ENCODE measurements at regions not wholly inside any gene's neighbourhood (a gene's known extent, or its start where the extent isn't known, plus 50 kb on each side); places are given as distances from the start of the nearest gene placed in this dataset.
"Not testable (repeated sequence)": the region's sequence is repeated elsewhere in the genome, so short reads cannot be mapped to it uniquely, and the experiment has no call there.

DNA sequence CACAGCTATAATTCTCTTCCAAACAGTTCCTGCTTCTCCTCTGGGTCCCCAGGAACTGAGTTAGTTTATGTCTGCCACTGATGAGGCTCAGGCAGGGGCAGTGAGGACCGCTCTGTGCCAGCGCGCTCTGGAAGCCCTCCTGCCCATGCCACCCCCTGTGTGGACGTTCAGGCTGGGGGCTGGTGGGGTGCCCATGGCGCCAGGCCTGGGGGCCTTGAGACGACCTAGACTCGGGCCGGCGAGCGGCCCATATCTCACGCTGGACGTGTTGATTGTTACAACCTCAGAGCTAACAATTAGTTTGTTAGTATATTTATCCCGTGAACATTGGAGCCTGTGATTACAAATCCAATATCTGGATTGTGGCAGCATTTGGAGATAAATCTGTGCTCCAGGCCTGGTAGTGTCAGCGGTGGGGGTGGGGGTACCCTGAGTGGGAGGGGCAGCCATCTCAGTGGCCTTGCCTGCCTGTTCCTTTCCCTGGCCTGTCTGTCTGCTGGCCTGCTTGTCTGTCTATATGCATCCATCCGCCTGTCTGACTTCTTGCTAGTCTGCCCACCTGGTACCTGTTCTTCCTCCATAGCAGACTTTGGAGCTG, 256.5 kb upstream of the MVB12B start:
- no peak for DNase-seq (ENCODE audit: low read depth)
- TF ChIP-seq, protein P1, sequence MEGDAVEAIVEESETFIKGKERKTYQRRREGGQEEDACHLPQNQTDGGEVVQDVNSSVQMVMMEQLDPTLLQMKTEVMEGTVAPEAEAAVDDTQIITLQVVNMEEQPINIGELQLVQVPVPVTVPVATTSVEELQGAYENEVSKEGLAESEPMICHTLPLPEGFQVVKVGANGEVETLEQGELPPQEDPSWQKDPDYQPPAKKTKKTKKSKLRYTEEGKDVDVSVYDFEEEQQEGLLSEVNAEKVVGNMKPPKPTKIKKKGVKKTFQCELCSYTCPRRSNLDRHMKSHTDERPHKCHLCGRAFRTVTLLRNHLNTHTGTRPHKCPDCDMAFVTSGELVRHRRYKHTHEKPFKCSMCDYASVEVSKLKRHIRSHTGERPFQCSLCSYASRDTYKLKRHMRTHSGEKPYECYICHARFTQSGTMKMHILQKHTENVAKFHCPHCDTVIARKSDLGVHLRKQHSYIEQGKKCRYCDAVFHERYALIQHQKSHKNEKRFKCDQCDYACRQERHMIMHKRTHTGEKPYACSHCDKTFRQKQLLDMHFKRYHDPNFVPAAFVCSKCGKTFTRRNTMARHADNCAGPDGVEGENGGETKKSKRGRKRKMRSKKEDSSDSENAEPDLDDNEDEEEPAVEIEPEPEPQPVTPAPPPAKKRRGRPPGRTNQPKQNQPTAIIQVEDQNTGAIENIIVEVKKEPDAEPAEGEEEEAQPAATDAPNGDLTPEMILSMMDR (conservative IDR thresholded peaks at IDR 0.05; ENCODE audit: low read depth, low read length) = no peak
- H3K4me3 ChIP-seq (ENCODE audit: low read length) = no peak overlapping the region

- TF ChIP-seq, protein P1 (conservative IDR thresholded peaks at IDR 0.05; ENCODE audit: low read depth, low read length) = no peak
- DNase-seq (ENCODE audit: low read depth) = no peak
Observed at GRCh38 chr9:126071076-126071750, 255.4 kb upstream of the MVB12B start.

GRCh38 chr9:126077656-126078055, 249.0 kb upstream of the MVB12B start:
- not testable (repeated sequence) for DNase-seq (ENCODE audit: low read depth); H3K4me3 ChIP-seq (ENCODE audit: low read length)

More at GRCh38 chr9:126071076-126071750, 255.4 kb upstream of the MVB12B start:
- no peak overlapping the region for H3K4me3 ChIP-seq (ENCODE audit: low read length)

- H3K4me3 ChIP-seq (ENCODE audit: low read length) = no peak overlapping the region
- DNase-seq (ENCODE audit: low read depth) = no peak
- TF ChIP-seq, protein P1 (conservative IDR thresholded peaks at IDR 0.05; ENCODE audit: low read depth, low read length) = no peak
Observed at GRCh38 chr9:126080641-126081040, 246.0 kb upstream of the MVB12B start.

GRCh38 chr9:126081746-126082145, 244.9 kb upstream of the MVB12B start:
- no peak overlapping the region for H3K4me3 ChIP-seq (ENCODE audit: low read length)
- no peak for DNase-seq (ENCODE audit: low read depth)
- TF ChIP-seq, protein P1 (conservative IDR thresholded peaks at IDR 0.05; ENCODE audit: low read depth, low read length) = no peak

- TF ChIP-seq, protein P1 (conservative IDR thresholded peaks at IDR 0.05; ENCODE audit: low read depth, low read length) = no peak
- H3K4me3 ChIP-seq (ENCODE audit: low read length) = no peak overlapping the region
- DNase-seq (ENCODE audit: low read depth) = no peak
Observed at GRCh38 chr9:126084008-126084407, 242.6 kb upstream of the MVB12B start.

- TF ChIP-seq, protein P1 (conservative IDR thresholded peaks at IDR 0.05; ENCODE audit: low read depth, low read length) = no peak
- DNase-seq (ENCODE audit: low read depth) = no peak
Observed at GRCh38 chr9:126084696-126085095, 241.9 kb upstream of the MVB12B start.

More at GRCh38 chr9:126084696-126085095, 241.9 kb upstream of the MVB12B start:
- H3K4me3 ChIP-seq (ENCODE audit: low read length) = no peak overlapping the region

Measured in retinal pigment epithelial cell (primary cell).